Cardiac fibroblast (primary cell): ENCODE measurements at regions not wholly inside any gene's neighbourhood (a gene's known extent, or its start where the extent isn't known, plus 50 kb on each side); places are given as distances from the start of the nearest gene placed in this dataset.
"Not testable (repeated sequence)": the region's sequence is repeated elsewhere in the genome, so short reads cannot be mapped to it uniquely, and the experiment has no call there.

Source experiments
- DNase-seq, 2 donors: peaks; one replicate each; pipeline versions ENCODE4 v3.0.0 to v3.0.0-alpha.2; 2010; ENCODE audit warnings: low read depth in 2 of 2
- H3K4me3 ChIP-seq, 2 donors: replicated peaks in 1 of 2; 1 replicate in 1 of 2; 2 replicates in 1 of 2; pipeline ENCODE4 v1.5.1; 2011; ENCODE audit warnings: low read depth in 2 of 2, low read length in 2 of 2, mild to moderate bottlenecking in 2 of 2, moderate library complexity in 1 of 2
- TF ChIP-seq, protein P1 (sequence below): IDR thresholded peaks from one replicate; pipeline ENCODE4 v1.5.1; 2011; ENCODE audit warnings: low read depth, mild to moderate bottlenecking, low read length, inconsistent platforms

DNA sequence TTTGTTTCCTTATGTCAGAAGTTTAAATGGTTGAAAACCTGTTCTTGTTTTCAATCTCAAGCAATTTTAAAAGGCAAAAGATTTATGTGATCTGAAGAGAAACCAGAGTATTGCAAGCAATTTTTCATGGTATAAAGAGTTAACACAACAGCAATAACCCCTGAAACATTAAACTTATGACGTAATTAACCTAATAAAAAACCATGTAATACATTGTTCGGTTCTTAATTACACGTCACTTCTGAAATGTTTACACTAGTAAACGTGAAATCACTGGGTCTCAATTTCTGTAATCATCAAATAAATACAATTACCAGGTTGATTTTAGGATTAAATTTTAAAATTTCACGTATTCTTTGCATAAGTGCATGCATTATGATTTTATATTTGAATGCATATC is 914.5 kb downstream of the NLGN4X start:
- DNase-seq = no peak
- H3K4me3 ChIP-seq = no peak overlapping the region
- TF ChIP-seq, protein P1, sequence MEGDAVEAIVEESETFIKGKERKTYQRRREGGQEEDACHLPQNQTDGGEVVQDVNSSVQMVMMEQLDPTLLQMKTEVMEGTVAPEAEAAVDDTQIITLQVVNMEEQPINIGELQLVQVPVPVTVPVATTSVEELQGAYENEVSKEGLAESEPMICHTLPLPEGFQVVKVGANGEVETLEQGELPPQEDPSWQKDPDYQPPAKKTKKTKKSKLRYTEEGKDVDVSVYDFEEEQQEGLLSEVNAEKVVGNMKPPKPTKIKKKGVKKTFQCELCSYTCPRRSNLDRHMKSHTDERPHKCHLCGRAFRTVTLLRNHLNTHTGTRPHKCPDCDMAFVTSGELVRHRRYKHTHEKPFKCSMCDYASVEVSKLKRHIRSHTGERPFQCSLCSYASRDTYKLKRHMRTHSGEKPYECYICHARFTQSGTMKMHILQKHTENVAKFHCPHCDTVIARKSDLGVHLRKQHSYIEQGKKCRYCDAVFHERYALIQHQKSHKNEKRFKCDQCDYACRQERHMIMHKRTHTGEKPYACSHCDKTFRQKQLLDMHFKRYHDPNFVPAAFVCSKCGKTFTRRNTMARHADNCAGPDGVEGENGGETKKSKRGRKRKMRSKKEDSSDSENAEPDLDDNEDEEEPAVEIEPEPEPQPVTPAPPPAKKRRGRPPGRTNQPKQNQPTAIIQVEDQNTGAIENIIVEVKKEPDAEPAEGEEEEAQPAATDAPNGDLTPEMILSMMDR = no peak

DNA sequence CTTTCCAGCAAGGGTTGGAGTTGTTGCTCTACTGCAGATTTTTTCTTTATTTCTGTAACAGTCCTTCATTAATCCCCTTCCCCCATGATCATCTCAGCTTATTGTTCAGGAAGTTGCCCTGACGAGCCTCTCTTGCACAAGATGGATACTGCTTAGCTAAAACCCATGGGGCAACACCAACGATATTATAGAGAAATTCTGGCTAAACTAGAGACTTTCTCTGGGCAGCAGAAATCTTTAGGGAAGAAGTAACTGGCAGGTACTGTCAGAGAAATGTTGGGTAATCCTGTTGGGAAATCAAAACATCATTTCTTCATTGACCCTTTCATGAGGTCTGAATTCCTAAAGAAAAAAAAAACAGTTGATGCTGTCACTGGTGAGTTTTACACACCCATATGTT is 921.3 kb downstream of the NLGN4X start:
- DNase-seq = no peak
- H3K4me3 ChIP-seq = no peak overlapping the region
- TF ChIP-seq, protein P1 = no peak

DNA sequence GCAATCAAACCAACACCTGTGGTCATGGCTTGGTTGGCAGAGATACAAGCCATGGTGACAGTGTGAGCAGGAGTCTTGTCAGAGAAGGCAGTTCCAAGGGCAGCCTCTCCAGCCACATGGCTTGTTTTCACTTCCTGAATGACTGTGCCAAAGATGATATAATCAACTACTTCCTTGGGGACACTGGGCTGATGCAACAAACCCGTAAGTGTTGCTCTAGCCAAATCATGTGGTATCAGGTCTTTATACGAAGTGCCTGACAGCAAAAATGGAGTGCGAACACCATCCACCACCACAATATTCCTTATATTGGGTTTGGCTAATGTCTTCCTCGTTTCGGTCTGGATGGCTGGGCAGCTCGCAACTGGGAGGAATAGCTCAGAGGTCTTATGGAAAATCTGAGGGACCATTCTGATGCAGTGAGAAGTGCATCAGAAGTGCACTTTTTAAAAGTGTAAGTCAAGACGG is 922.0 kb downstream of the NLGN4X start:
- DNase-seq = no peak
- TF ChIP-seq, protein P1 = no peak

DNA sequence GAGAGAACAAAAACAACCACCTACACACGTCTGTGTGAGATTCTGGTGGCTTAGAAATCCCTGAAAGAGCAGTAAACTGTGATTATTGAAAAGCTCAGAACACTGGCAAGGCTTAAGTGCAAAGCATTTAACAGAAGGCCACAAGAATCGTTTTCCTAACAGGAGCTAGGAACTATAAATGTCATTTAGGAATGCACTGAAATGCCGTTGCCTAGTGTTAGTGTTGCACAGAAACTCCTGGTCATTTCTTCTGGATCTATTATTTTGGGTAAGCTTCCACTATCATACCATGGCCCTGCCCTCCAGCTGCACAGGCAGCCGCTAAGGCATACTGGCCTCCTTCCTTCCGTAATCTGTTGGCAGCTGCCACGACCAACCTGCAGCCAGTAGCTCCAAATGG is 923.2 kb downstream of the NLGN4X start:
- no peak for DNase-seq
- TF ChIP-seq, protein P1 = no peak
- H3K4me3 ChIP-seq = no peak overlapping the region

More for the DNA sequence above, 922.0 kb downstream of the NLGN4X start:
- H3K4me3 ChIP-seq = no peak overlapping the region

DNA sequence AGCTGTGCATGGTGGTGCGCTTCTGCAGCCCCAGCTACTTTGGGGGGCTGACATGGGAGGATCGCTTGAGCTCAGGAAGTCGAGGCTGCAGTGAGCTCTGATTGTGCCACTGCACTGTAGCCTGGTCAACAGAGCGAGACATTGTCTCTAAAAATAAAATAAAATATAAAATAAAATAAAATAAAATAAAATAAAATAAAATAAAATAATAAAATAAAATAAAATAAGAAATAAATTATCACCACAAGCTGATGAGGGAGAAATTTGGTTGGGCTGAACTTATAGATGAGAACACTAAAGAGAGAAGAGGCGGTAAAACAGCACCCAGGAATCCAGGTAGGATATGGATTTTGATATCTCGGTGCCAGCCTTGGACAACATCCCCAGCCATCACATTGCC is 933.7 kb downstream of the NLGN4X start:
- TF ChIP-seq, protein P1 = no peak
- H3K4me3 ChIP-seq = no peak overlapping the region
- no peak for DNase-seq

DNA sequence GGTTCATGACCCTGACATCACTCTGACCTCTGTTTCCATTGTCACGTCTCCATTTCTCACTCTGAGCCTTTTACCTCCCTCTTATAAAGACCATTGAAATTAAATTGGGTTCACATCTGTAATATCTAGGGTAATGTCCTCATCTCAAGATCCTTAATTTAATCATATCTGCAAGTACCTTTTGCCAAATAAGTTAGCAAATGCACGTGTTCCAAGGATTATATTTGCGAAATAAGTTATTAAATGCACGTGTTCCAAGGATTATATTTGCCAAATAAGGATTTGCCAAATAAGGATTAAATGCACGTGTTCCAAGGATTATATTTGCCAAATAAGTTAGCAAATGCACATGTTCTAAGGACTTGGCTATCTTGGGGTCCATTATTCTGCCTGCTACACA is 938.0 kb downstream of the NLGN4X start:
- no peak for DNase-seq
- H3K4me3 ChIP-seq = no peak overlapping the region
- TF ChIP-seq, protein P1 = no peak

DNA sequence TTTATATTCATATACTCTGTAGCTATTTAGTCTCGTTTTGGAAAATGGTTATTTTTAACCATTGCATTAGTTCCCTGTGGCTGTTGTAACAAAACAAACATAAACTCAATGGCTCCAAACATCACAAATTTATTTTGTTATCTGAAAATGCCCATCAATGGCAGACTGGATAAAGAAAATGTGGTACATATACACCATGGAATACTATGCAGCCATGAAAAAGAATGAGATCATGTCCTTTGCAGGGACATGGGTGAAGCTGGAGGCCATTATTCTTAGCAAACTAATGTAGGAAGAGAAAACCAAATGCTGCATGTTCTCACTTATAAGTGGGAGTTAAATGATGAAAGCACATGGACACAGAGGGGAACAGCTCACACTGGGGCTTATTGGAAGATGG is 938.7 kb downstream of the NLGN4X start:
- not testable (repeated sequence) for H3K4me3 ChIP-seq, DNase-seq

DNA sequence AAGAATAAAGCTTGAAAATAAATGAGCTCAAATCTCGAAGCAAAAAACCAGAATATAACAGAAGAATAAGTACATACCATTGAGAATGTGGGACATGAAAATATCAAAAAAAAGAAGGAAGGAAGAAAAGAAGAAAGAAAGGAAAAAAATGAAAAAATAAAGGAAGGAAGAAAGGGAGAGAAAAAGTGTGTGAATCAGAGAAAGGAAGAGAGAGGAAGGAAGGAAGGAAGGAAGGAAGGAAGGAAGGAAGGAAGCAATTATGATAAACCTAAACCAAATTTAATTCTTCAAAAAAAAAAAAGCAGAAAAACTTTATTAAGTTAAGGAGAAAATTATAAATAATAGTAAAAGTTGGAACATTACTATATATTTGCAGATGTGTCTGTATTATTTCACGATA is 949.8 kb downstream of the NLGN4X start:
- H3K4me3 ChIP-seq = no peak overlapping the region
- TF ChIP-seq, protein P1 = no peak
- no peak for DNase-seq
